LHCN-M2 (cell line): ENCODE measurements at regions not wholly inside any gene's neighbourhood (a gene's known extent, or its start where the extent isn't known, plus 50 kb on each side); places are given as distances from the start of the nearest gene placed in this dataset.
"Not testable (repeated sequence)": the region's sequence is repeated elsewhere in the genome, so short reads cannot be mapped to it uniquely, and the experiment has no call there.

ENCODE experiments used
- DNase-seq: peaks from one replicate; pipeline ENCODE4 v3.0.0-alpha.2; 2012; ENCODE audit warnings: low read depth

- DNase-seq, result no peak
These were observed 306.8 kb downstream of the LMBRD1 start for GRCh38 chr6:69489970-69490369.

- no peak for DNase-seq
These were observed 309.1 kb downstream of the LMBRD1 start for GRCh38 chr6:69487688-69488087.

GRCh38 chr6:69466979-69467570 is 329.7 kb downstream of the LMBRD1 start:
- no peak for DNase-seq

- no peak for DNase-seq
These were observed 330.9 kb downstream of the LMBRD1 start for GRCh38 chr6:69465866-69466265.

GRCh38 chr6:69456086-69456485 is 340.7 kb downstream of the LMBRD1 start:
- DNase-seq, result no peak

- DNase-seq, result not testable (repeated sequence)
These were observed 342.2 kb downstream of the LMBRD1 start for GRCh38 chr6:69454619-69455018.

- DNase-seq, result not testable (repeated sequence)
These were observed 346.3 kb downstream of the LMBRD1 start for GRCh38 chr6:69450493-69450892.

GRCh38 chr6:69449887-69450286 is 346.9 kb downstream of the LMBRD1 start:
- no peak for DNase-seq
